ENCODE measurements at regions not wholly inside any gene's neighbourhood (a gene's known extent, or its start where the extent isn't known, plus 50 kb on each side); places are given as distances from the start of the nearest gene placed in this dataset.

DNA sequence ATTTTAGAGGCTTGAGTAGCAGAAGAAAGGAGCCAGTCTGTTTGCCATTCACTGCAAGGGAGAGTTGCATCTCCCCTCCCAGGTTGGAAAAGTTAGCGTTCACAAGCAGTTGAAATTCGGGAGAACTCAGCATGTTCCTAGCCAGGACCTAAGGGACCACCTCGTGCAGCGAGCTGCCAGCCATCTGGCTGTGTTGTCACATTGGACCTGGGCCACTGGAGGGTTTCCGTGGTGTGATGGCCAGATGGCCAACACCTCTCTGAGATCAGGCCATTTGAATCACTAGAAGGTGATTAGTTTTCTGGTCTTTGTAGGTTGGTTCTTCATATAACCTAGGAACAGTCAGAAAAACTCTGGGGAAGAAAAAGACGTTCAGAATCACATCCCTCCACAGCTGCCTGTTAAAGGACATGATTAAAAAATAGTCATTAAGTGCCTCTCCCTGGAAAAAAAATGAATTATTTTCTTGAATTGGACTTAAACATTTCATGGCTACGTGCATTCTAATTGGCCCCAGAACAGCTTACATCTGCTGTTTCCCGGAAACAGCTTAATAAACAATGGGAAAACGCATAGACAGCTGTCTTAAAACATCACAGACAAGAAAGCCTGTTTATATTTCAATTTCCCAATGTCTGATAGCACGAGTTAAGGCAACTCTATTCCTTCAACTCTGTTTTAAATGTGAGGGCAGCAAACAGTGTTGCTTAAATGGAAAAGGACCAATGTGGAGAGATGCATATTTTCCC is 303.9 kb downstream of the TENT4A start:
- DNase-seq (ENCODE audit: low spot score) = no peak

DNA sequence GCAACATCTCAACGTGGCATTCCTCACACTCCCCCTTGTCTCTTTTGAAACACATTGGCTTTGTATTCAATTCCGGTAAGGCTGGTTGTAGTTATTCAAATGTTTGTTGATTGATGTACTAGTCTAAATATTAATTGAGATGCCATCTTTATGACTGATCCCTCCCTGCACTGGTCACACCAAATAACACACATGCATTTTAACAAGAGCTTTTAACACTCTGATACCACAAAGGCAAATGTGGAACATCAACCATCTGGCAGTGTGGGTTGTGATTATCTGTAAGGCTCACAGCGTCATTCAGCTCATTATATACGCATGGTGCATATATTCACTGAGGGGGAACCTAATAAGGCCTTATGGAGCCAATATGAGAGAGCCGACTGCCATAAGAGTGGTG is 305.0 kb downstream of the TENT4A start:
- no peak for DNase-seq (ENCODE audit: low spot score)

DNA sequence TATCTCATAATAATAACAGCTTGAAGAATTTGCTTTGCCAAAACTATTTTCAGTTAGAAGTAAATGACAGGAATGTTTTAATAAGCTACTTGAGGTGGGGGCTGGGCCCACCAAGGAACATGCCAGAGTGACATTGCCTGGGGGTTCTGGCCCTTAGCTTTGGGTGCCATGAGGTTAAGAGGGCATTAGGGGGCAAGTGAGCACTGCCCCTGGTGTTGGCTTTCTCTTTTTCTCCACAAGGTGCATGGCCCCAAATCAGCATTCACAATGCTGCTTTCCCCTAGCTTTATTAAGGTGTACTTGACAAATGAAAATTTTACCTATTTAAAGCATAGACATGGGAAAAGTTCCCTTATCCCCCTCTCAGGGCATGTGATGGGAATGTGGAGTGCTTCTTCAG is 305.4 kb downstream of the TENT4A start:
- no peak for DNase-seq (ENCODE audit: low spot score)

DNA sequence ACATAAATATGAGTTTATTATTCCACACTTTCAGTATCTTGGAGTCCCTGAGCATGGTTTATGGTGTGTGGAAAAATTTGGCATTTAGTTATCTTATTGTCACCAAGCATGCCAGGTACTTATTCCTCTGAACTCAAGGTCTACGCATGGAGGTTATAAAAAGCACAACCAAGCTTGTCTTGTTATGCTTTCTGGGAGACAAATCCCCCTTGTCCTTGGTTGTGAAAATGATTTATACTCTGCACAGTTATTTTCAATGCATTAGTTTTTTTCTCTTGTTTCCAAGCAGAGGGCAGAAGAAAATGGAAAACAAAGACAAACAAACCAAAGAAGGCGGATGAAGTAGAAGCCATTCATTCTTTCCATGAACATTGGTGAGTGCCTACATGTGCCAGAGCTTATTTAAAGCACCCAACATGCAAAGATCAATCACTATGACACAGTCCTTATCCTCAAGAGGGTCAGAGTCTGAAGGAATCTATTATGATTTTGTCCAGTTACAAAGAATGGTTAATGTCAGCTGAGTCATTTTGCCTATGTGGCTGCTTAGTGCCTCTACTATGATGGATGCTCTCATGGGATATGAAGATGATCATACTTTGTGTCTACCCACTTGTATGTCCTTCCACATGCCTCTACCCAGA is 323.1 kb downstream of the TENT4A start:
- no peak for DNase-seq (ENCODE audit: low spot score)

DNA sequence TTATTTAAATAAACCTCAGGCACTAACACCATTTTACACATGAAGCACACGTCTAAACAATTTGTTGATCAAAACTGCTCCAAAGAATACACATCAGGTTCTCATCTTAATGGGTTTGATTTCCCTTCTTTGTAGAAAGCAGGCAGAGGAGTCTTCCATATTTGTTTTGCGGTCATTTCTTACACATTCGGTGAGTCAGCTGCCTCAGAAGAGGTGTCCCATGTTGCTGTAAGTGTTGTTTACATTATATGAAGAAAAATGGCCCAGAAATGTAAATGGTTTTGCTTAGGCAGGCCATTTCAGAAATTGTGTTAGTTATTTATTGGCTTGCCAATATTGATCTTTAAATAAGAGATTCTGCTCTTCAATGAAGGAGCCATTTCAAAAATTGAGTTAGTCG is 325.8 kb downstream of the TENT4A start:
- DNase-seq (ENCODE audit: low spot score) = no peak

DNA sequence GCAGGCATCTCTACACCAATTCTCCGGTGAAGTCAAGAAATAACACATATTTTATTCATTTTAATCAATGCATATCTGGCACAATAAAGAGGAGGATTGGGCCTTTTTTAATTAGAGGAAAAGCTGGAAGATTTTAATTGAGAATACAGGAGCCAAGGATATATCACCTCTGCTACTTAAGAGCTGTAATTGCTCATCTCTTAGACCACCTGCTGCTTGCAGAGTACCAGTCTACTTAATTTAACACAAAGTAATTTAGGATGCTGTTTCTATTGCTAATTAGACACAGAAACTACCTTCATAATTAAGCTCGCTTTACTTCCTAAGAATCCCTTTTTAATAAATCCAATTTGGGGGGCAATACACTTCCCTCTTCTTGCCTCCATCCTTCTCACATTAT is 326.9 kb downstream of the TENT4A start:
- DNase-seq (ENCODE audit: low spot score) = no peak

DNA sequence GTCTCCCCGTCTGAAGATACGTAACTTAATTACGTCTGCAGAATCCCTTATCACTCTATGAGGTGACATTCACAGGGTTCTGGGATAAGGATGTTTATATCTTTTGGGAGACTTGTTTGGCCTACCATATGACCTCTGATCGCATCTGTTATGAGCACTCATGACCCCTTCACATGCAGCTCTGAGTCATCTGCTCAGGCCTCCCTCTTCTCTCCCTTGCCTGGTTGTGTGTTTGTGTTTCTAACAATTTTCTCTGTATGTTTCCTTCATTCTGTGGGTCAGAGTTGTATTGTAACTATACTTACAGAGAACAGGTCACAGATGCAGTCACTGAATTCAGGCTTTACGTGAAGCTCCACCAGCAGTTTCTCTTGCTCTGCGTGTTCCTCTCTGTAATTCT is 330.6 kb downstream of the TENT4A start:
- no peak for DNase-seq (ENCODE audit: low spot score)

DNA sequence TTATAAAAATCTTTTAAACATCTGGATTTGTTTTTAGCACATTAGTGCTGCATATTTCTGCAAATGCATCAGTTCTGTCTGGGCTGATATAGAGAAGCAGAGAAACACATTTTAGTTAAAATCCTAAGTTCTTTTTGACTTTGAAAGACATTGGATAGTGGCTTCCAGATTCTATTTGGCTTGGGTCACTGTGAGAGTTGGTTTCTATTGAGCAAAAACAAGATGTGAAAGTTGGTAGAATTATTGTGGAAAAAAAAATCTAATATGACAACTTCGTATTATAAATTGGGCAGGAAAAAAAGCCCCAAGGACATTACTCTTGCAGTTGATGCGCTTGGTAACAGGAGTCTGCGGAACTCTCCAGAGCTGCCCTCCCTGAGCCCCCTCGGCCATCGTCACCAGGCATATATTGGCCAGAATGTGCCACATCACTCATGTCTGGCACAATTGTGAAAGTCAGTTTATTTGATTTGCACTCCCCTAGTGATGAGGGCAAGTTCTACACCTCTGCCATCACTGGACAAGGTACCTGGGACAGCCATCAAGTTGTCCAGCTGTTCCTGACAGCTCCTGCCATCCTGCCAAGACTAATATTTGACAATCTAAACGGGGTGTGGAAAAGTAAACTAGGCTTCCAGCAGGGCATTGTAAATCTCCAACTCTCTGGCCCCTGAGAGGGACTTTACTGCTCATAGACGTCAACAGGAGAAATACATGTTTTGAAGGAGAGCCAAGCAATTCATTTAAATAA is 334.5 kb downstream of the TENT4A start:
- no peak for DNase-seq (ENCODE audit: low spot score)

DNA sequence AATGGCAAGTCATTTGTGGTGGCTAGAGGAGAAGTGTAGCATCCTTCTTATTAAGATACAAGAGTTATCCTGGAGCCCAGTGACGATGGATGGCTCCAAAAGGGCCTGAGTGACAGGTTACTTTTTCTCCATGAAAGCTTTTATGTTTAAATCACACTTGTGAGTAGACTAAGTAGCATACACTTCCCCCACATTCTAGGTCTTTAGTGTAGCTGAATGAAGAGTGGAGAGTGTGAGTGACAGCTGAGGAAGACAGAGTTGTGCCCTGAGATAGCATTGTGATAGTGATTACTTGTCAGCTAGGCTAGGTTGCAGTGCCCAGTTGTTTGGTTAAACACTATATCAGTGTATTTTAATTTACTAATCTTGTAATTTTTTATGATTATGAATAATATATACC is 337.8 kb downstream of the TENT4A start:
- DNase-seq (ENCODE audit: low spot score) = no peak

DNA sequence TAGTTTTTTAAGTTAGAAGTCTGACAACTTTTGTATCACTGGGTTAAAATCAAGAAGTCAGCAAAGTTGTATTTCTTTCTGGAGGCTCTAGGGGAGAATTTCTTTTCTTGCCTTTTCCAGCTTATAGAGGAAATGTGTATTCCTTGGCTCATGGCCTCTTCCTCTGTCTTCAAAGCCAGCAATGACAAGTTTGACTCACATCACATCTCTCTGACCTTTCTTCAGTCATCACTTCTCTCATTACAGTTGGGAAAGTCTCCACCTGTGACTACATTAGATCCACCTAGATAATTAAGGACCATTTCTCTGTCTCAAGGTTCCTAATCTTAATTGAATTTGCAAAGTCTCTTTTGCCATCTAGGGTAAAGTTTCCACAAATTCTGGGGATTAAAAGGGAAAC is 339.9 kb downstream of the TENT4A start:
- no peak for DNase-seq (ENCODE audit: low spot score)

DNA sequence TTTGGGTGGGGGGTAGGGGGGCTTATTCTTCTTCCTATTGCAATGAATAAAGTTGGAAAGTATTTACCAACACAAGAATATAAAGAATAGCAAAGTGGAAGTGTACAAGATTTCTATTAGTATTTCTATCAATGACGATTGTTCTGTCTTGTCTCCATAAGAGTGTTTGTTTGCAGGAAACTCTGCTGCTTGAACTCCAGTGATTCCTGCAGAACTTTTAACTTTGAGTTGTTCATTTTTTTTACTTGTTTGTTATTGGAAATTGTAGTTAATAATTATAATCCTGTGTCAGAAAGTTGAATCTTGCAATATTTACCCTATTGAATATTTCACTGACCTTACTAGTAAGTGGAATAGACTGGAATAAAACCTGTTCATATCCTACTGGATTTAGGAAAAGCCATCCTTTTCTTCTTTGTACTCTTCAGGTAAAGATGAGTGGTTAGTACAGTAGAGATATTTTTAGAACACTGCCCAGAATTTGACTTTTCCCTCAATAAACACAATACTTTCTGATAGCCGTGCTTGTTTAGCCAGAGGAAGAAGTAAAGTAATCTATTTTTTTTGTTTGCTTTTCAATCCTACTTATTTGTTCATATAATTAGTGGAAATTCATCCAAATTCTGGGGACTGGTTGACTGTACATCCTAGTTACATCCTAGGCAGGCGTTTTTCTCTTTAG is 340.4 kb downstream of the TENT4A start:
- DNase-seq (ENCODE audit: low spot score) = no peak

DNA sequence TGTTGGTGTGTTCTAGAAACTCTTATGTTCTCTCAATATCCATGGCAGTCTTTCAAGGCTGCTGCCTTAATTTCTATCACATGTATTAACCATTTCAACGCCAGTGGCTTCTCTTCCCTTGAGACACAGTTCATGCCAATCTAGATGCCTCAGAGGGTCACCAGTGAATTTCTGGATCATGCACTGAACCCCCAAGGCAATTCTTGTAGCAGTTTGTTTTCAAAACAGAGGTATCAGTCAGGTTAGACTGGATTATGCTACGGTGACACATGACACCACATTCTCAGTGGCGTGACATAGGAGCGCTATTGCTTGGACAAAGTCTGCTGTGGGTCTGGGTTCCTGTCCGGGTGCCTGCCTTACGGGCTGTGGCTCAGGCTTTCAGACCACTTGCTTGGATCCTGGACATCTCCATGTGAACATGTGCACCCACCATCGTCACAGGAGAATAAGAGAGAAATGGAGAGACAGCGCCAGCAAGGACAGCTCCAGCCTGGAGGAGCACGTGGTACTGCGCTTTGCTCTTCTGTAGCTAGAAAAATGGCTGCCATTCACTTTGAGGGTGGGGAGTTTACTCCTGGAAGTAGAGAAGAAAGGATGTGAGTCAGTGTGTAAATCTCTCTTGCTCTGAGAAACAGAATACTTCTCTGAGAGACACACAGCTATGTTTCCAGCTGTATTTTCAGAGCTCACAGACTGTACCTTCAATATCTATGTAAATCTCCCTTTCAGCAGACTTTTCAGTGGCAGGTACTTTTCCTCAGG is 329.3 kb upstream of the ADCY2 start:
- DNase-seq (ENCODE audit: low spot score) = no peak

DNA sequence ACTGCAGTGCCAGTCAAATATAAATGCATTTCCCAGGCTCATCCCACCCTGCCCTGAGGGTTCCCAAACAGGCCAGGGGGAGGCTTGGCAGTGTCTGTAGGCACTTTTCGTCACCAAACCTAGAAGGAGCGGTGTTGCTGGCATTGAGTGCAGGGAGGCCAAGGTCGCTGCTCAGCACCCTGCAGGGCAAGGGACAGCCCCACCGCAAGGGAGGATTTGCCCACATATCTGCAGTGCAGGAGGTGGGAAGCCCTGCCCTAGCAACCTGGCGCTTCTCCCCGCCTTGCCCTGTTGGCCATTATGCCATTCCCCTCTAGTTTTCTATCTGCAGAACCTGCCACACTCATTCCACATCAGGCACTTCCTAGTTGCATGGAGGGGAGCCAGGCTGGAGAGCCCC is 327.8 kb upstream of the ADCY2 start:
- DNase-seq (ENCODE audit: low spot score) = no peak

DNA sequence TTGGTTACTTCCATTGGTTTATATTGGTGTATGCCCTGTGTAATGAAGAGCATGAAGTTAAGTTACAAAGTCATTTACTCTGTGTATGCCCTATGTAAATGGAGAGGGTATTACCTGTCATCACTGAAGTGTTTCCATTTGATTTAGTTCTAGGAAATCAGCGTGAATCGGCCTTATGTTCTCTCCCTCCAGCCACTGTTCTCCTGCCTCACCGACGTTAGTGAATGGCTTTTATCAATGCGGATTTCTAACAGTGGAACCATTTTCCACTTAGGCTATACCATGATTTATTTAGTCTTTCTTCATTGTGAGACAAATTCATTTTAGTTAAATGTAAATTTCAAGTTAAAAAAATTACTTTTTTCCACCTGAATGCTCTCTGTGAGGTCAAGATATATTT is 327.0 kb upstream of the ADCY2 start:
- no peak for DNase-seq (ENCODE audit: low spot score)

DNA sequence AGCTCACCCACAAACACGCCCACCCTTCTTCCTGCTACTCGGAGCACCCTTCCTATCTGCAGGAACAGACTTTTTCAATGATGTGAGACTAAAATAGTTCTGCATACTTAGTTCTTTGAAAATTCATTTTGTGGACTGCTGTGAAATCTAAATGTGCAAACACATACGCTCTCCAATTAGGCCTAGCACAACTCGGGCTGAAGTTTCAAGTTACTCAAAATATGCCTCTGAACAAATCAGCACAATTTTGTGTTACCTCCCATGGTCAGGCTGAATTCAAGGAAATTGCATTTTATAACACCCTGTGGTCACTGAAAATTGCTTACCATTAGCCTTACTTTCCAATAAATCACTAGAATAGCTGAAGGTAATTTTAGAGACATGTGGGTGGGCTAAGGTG is 323.8 kb upstream of the ADCY2 start:
- DNase-seq (ENCODE audit: low spot score) = no peak

DNA sequence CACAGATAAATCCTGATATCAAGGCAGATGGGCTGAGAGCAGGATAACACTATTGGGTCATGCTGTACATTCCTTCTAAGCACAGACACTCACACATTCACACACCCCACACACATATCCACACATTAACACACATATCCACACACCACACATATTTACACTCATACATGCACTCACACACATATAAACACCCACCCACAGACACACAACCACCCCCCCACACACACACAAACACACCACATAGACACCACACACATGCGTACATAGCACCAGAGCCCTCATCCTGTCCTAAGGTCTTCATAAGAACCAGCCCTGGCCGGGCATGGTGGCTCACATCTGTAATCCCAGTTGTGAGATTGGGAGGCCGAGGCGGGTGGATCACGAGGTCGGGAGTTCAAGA is 322.3 kb upstream of the ADCY2 start:
- DNase-seq (ENCODE audit: low spot score) = no peak

DNA sequence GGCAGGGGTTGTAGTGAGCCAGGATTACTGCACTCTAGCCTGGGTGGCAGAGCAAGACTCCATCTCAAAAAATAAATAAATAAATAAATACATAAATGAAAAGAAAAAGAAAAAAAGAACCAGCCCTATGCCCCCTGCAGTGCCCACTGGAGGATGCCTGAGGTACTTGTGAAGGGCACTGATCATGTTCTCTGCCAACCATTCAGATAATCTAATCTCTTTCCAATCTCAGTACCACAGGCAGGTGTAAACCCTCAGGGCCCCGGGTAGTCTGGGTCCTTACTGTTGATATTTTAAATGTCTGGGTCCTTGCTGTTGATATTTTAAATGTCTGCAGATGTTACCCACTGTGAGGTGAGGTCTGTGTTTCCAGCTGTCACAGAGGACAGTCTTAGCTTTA is 321.8 kb upstream of the ADCY2 start:
- no peak for DNase-seq (ENCODE audit: low spot score)

DNA sequence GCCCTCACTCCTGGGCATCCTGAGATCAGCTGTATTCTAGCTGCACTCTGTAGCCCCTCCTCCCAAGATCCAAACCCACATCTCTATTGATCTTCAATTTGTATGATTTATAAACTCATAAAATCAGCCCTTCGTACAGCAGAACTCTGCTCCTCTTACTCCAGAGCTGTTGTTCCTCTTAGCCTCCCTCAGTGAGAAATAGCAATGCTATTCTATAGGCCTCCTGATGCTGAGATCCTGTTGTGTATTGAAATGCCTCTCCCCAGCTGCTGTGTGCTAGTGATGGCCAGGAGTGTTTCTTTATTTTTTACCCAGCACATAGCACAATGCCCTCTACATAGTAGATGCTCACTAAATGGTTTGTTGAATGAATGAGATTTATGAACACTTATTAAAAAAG is 320.5 kb upstream of the ADCY2 start:
- DNase-seq (ENCODE audit: low spot score) = no peak

DNA sequence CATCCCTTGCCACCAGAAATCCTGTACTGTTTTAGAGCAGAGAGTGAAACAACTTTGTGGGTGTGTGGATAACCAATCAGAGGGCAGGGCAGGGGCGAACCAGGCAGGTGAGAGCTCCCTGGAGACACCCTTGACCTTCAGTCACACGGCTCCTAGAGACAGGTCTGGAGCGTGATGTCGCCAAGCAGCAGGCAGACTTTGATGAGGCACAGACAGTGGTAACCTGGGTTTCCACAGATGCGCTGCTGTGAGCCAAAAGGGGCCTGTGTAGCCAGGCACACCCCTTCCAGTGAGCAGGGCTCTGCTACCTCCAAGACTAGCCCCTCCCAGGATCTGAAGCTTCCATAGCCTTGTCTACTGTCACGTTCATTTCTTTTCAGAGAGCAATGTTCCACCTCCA is 317.8 kb upstream of the ADCY2 start:
- DNase-seq (ENCODE audit: low spot score) = no peak

DNA sequence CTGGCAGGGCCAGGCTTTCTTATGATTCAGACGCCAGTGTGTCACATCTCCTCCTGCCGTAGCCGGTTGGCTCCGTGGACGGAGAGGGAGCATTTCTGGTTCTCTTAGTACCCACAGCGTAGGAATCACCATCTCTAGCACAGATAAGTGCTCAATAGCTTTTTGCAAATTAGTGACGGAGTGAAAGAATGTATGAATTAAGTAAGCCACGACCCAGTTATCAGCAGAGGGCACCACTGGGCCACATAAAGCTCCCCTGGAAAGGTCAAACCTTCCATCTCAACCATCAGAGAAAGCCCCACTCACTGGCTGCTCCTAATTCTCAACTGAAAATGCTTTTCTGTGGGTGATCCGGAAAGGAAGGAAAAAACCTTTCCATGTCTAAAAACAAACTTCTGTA is 317.0 kb upstream of the ADCY2 start:
- DNase-seq (ENCODE audit: low spot score) = peak; percentile 2

DNA sequence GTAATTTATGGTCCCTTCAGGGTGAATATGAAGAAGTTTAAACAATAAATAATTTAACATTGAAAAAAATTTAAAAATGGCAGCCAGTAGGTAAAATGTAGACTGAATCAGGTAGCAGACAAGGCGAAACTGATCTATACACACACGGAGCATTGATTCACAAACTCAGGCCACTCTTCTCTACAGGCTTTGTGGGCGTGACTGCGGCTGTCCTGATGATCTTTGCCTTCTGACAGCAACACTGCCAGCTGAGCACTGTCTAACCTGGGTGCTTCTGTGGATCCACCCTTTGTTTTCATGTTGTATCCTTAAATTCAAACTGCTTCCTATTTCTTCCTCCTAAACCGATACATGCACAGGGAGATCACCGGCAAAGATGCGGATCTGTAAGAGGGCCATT is 315.4 kb upstream of the ADCY2 start:
- no peak for DNase-seq (ENCODE audit: low spot score)

DNA sequence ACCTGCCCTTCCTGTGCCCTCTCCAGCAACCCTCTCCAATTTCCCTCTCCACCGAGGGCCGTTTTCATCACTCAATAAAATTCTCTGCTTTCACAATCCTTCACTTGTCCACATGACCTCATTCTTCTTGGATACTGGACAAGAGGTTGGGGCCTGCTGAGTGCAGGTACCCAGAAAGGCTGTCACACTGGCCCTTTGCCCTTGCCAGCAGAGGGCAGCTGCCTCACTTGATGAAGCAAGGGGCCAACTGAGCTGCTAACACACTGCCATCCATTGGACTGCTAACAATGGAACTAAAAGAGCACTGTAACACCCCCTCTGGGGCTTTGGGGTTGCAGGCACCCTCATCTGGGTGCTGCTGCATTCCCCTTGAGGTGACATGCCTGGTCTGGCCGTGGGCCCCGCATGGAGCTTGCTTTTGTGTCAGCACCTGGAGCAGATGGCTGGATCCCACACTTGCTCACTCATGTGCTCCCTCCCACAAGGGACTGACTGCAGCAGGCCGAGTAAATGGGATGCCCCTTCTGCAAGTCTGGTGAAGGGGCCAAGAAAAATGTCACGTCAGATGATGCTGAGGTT is 308.1 kb upstream of the ADCY2 start:
- no peak for DNase-seq (ENCODE audit: low spot score)
